Choroid plexus epithelial cell (primary cell): ENCODE measurements at regions not wholly inside any gene's neighbourhood (a gene's known extent, or its start where the extent isn't known, plus 50 kb on each side); places are given as distances from the start of the nearest gene placed in this dataset.
"Not testable (repeated sequence)": the region's sequence is repeated elsewhere in the genome, so short reads cannot be mapped to it uniquely, and the experiment has no call there.

ENCODE experiments used
- DNase-seq: peaks from one replicate; pipeline ENCODE4 v3.0.0-alpha.2; 2010; ENCODE audit warnings: low read depth
- H3K4me3 ChIP-seq: 2 replicates; pipeline ENCODE4 v1.5.1; 2011; ENCODE audit warnings: low read depth, mild to moderate bottlenecking, control low read depth, low read length, moderate library complexity
- TF ChIP-seq, protein P1 (sequence below): conservative IDR thresholded peaks from 2 replicates; pipeline ENCODE4 v1.5.1; 2011; ENCODE audit warnings: low read depth, mild to moderate bottlenecking, control low read depth, inconsistent platforms, low read length, moderate library complexity

DNA sequence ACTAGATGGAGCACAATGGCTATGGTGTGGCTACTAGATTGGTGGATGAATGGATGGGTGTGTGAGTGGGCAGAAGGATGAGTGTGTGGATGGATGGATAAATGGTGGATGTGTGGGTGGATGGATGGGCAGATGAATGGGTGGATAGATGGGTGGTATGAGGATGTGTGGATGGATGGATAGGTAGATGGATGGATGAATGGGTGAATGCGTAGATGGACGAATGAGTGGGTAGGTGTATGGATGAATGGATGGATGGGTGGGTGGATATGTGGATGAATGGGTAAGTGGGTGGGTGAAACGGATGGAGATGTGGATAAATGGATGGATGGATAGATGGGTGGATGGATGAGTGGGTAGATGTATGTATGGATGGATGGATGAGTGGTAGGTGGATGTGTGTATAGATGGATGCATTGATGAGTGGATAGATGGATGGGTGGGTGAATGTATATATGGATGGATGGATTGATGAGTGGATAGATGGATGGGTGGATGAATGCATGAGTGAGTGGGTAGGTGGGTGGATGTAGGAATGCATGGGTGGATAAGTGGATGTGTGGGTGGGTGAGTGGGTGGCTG is 114.2 kb downstream of the TEX29 start:
- DNase-seq: no peak
- no peak overlapping the region for H3K4me3 ChIP-seq
- TF ChIP-seq, protein P1, sequence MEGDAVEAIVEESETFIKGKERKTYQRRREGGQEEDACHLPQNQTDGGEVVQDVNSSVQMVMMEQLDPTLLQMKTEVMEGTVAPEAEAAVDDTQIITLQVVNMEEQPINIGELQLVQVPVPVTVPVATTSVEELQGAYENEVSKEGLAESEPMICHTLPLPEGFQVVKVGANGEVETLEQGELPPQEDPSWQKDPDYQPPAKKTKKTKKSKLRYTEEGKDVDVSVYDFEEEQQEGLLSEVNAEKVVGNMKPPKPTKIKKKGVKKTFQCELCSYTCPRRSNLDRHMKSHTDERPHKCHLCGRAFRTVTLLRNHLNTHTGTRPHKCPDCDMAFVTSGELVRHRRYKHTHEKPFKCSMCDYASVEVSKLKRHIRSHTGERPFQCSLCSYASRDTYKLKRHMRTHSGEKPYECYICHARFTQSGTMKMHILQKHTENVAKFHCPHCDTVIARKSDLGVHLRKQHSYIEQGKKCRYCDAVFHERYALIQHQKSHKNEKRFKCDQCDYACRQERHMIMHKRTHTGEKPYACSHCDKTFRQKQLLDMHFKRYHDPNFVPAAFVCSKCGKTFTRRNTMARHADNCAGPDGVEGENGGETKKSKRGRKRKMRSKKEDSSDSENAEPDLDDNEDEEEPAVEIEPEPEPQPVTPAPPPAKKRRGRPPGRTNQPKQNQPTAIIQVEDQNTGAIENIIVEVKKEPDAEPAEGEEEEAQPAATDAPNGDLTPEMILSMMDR: no peak

DNA sequence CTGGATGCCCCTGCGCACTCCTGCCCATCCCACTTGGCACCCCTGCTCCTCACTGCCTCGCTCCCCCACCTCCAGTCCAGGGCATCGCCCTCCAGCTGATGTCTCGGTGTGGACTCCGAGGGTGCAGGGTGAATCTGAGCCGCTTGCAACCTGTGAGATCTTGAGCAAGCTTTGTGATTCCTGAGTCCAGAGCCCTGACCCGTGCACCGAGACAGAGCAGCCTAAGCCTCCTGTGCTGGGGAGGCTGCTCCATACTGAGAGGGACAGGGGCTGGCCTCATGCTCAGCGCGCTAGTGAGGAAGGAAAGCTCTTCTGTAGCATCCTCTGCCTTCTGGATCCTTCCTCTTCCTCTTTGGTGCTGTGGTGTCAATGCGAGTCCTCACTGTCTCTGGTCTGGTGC is 116.0 kb downstream of the TEX29 start:
- H3K4me3 ChIP-seq: no peak overlapping the region
- TF ChIP-seq, protein P1: no peak
- no peak for DNase-seq

DNA sequence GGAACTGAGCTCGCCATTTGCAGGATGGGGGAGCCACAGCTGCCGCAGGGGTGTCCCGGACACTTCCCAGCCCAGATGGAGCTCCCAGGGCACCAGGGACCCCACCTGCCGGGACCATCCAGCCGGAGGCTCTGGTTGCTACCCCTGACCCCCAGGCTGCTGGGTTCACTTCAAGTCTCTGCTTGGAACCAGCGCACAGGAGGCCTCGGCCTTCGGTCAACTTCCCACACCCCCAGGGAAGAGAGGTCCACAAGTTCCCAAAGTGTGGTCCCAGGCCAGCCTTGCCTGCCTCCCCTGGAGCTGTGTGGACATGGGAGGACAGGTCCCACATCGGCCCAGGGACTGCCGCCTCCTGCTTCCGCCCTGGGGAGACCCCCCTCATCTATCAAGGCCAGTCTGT is 117.0 kb downstream of the TEX29 start:
- no peak for DNase-seq
- TF ChIP-seq, protein P1: no peak
- no peak overlapping the region for H3K4me3 ChIP-seq

DNA sequence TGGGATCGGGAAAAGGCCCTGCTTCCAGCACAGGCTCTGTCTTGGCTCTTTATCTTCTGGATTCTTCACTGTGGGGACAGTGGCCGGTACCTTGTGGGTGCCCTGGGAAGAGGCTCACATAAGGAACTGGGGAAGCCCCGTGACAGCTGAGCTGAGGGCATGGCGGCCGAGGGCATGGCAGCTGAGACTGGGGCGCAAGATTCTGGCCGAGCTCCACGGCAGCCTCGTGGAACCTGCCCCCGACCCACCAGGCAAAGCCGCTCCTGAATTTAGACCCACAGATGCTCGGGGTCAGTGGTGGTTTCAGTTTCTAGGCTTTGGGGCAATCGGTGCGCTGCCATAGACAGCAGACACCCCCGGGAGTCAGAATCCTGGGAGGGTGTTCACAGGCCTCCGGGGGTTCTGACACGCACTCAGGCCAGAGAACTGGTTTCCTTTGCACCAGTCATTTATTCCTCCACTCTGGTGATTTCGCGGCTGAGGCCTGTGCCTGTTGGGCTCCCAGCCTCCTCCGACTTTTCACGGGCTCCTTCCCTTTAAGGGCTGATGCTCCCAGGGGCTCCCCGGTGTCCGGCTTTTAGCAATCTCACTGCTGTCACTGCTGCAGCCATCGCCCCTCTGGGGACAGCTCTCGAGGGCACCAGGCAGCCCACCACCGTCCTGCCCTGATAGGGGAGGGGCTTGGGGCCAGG is 117.6 kb downstream of the TEX29 start:
- H3K4me3 ChIP-seq: no peak overlapping the region
- TF ChIP-seq, protein P1: no peak
- DNase-seq: no peak

DNA sequence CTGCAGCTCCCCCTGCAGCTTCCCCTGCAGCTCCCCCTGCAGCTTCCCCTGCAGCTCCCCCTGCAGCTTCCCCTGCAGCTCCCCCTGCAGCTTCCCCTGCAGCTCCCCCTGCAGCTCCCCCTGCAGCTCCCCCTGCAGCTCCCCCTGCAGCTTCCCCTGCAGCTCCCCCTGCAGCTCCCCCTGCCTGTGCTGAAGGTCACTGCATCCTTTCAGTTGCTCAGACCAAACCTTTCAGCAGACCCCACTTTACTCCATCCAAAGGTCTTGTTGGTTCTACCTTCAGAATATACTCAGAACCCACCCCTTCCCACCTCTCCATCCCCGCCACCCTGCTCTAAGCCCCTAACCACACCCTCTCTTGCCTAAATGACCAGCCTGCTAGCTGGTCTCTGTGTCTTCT is 120.0 kb downstream of the TEX29 start:
- H3K4me3 ChIP-seq, DNase-seq: not testable (repeated sequence)

DNA sequence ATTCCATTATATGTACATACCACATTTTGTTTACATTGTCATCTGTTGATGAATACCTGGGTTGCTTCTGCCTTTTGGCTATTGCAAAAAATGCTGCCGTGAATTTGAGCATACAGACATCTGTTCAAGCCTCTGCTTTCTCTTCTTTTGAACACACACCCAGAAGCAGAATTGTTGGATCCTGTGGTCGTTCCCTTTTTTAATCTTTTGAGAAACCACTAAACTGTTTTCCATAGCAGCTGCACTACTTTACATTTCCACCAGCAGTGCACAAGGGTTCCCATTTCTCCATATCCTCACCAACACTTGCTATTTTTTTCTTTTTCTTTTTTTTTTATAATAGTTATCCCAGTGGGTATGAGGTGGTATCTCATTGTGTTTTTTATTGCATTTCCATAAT is 123.5 kb downstream of the TEX29 start:
- no peak overlapping the region for H3K4me3 ChIP-seq
- TF ChIP-seq, protein P1: no peak
- no peak for DNase-seq

DNA sequence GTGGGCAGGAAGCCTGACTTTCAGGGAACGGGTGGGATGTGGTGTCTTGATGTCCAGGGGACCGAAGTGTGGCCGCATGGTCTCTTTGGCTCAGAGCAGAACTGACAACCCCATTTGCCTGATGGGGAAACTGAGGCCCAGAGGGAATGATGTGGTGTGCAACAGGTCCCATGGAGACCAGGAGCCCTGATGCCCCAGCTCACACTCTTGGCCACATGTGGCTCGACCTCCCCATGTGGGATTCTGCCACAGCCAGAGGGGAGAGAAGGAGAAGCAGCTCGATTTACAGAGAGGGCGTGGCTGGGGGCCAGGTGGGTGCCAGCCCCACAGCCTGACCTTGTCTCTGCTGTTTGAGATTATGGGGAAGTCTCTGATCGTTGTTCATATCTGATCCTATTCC is 128.1 kb downstream of the TEX29 start:
- H3K4me3 ChIP-seq: no peak overlapping the region
- DNase-seq: no peak
- TF ChIP-seq, protein P1: no peak
